Heart left ventricle (tissue), 13 donors: ENCODE measurements at regions not wholly inside any gene's neighbourhood (a gene's known extent, or its start where the extent isn't known, plus 50 kb on each side); places are given as distances from the start of the nearest gene placed in this dataset.

Source experiments
- POLR2A ChIP-seq, 2 donors: fragments of 450-650 bp; IDR thresholded peaks; one replicate each; pipeline ENCODE4 v1.6.1; 2017; ENCODE audit warnings: antibody characterized with exemption in 2 of 2, mild to moderate bottlenecking in 2 of 2, moderate library complexity in 2 of 2
- TF ChIP-seq, protein P1 (sequence below), 12 donors: fragments of 200-600 bp; sonication (generic) in 4 of 12; IDR thresholded peaks; one replicate each; pipeline versions ENCODE4 v1.5.0 to v1.8.0; 2018 to 2022; ENCODE audit warnings: antibody characterized with exemption in 12 of 12, mild to moderate bottlenecking in 5 of 12
- donor health status: ischemic (EF 13 %, LVEDD 7.1; RV severe dilation, severe dysfunction).
- donor health status: DM: no; HTN: yes; CAD: no.
- donor health status: DM: no; HTN: no; CAD: no.
- donor health status: ischemic (EF 25% LVEDD 6.9; RV normal size, moderate dysfunction).
- donor health status: ischemic (EF 25% LVEDD 5.7; RV mildly dilated, moderate dysfunction).
- donor health status: ischemic (EF 35%, LVEDD 5.7; RV mildly dilated, moderate dysfunction).
- donor health status: nonischemic (EF 11% LVEDD 7.7; RV severe dilation, severe dysfunction).
- donor health status: DM: yes; HTN: yes; CAD: no.
- donor health status: PGD.
- donor health status: ischemic (EF 29% LVEDD 5.4; RV normal size, mild dysfunction).
- donor health status: nonischemic (EF 23%, LVEDD 6.1; RV moderate dilation, normal function).

DNA sequence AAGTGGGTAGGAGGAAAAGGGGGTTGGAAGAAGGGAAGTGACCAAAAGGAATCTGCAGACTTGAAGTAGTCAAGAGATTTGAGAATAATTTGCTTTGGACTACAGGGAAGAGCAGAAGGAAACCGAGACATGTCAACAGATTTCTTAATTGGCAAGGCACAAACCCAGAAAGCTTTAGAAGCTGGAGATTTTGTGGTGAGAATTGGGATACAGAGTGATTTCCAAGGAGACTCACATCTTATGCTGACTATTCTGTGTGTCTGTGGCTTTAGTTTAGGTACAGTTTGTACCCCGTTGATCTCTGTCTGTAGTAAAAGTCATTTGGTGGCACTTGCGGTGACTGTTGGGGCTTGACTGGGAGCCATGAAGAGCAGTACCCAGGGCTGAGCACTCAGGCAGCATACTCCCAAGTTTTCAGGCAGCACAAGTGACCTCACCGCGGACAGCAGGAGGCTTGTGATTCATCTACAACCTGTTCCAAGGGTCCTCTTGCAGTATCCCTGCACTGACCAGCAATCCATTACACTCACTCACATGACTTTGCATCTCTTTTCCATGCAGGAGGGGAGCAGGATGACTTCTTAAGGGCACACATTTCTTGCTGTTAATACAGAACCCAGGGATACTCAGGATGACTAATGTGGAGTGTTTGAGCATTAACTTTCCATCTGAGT, 97.1 kb upstream of the TNP1 start:
- no peak for TF ChIP-seq POLR2A (IDR thresholded peaks at IDR 0.05)
- TF ChIP-seq, protein P1, sequence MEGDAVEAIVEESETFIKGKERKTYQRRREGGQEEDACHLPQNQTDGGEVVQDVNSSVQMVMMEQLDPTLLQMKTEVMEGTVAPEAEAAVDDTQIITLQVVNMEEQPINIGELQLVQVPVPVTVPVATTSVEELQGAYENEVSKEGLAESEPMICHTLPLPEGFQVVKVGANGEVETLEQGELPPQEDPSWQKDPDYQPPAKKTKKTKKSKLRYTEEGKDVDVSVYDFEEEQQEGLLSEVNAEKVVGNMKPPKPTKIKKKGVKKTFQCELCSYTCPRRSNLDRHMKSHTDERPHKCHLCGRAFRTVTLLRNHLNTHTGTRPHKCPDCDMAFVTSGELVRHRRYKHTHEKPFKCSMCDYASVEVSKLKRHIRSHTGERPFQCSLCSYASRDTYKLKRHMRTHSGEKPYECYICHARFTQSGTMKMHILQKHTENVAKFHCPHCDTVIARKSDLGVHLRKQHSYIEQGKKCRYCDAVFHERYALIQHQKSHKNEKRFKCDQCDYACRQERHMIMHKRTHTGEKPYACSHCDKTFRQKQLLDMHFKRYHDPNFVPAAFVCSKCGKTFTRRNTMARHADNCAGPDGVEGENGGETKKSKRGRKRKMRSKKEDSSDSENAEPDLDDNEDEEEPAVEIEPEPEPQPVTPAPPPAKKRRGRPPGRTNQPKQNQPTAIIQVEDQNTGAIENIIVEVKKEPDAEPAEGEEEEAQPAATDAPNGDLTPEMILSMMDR (IDR thresholded peaks at IDR 0.05), result no peak
